C4-2B (cell line): ENCODE measurements at regions not wholly inside any gene's neighbourhood (a gene's known extent, or its start where the extent isn't known, plus 50 kb on each side); places are given as distances from the start of the nearest gene placed in this dataset.

Experiments
- H3K27ac ChIP-seq: fragments of 450-650 bp; 2 replicates; pipeline ENCODE4 v1.5.1; 2017
- CTCF ChIP-seq: fragments of 450-650 bp; conservative IDR thresholded peaks from 2 replicates; pipeline ENCODE4 v1.5.1; 2017; ENCODE audit warnings: mild to moderate bottlenecking
- ZFX ChIP-seq: fragments of 450-650 bp; IDR thresholded peaks from 2 replicates; pipeline ENCODE4 v1.6.1; 2017

- TF ChIP-seq ZFX (no peak), CTCF (no peak)
Observed at GRCh38 chr2:15851076-15851693, 89.2 kb upstream of the MYCN start.

GRCh38 chr2:15852811-15853210 lies 87.5 kb upstream of the MYCN start:
- no peak for TF ChIP-seq CTCF
- TF ChIP-seq ZFX: no peak
- H3K27ac ChIP-seq: no peak overlapping the region

More at GRCh38 chr2:15851076-15851693, 89.2 kb upstream of the MYCN start:
- H3K27ac ChIP-seq: no peak overlapping the region

GRCh38 chr2:15853903-15854302 lies 86.4 kb upstream of the MYCN start:
- H3K27ac ChIP-seq: no peak overlapping the region
- TF ChIP-seq CTCF (no peak), ZFX (no peak)

- H3K27ac ChIP-seq: no peak overlapping the region
- no peak for TF ChIP-seq CTCF
- no peak for TF ChIP-seq ZFX
Observed at GRCh38 chr2:15855766-15856260, 84.5 kb upstream of the MYCN start.

GRCh38 chr2:15856318-15856717 lies 84.0 kb upstream of the MYCN start:
- TF ChIP-seq CTCF (no peak), ZFX (no peak)

GRCh38 chr2:15858466-15858865 lies 81.9 kb upstream of the MYCN start:
- H3K27ac ChIP-seq: no peak overlapping the region
- no peak for TF ChIP-seq CTCF
- TF ChIP-seq ZFX: no peak

More at GRCh38 chr2:15856318-15856717, 84.0 kb upstream of the MYCN start:
- H3K27ac ChIP-seq: no peak overlapping the region

- no peak overlapping the region for H3K27ac ChIP-seq
- no peak for TF ChIP-seq CTCF
- no peak for TF ChIP-seq ZFX
Observed at GRCh38 chr2:15860051-15860663, 80.2 kb upstream of the MYCN start.
